CD14-positive monocyte (primary cell): ENCODE measurements at regions not wholly inside any gene's neighbourhood (a gene's known extent, or its start where the extent isn't known, plus 50 kb on each side); places are given as distances from the start of the nearest gene placed in this dataset.
"Not testable (repeated sequence)": the region's sequence is repeated elsewhere in the genome, so short reads cannot be mapped to it uniquely, and the experiment has no call there.

Experiments used
- DNase-seq, 3 donors: peaks; one replicate each; pipeline ENCODE4 v3.0.0-alpha.2; 2011 to 2022
- H2AFZ ChIP-seq: 2 replicates; pipeline ENCODE4 v1.6.0; 2012; ENCODE audit warnings: mild to moderate bottlenecking, low read depth, low read length, inconsistent platforms; ENCODE audit not compliant: insufficient read depth, poor library complexity, severe bottlenecking
- H3K27ac ChIP-seq, 2 donors: 1 replicate in 1 of 2; 2 replicates in 1 of 2; pipeline ENCODE4 v1.5.1; 2012 to 2013; ENCODE audit warnings: low read length in 2 of 2, control low read depth in 1 of 2, inconsistent platforms in 1 of 2, low read depth in 1 of 2, mild to moderate bottlenecking in 1 of 2
- H3K27me3 ChIP-seq, 2 donors: one replicate each; pipeline versions ENCODE4 v1.6.0 to v1.6.1; 2011 to 2013; ENCODE audit warnings: low read length in 2 of 2; ENCODE audit not compliant: control insufficient read depth in 2 of 2, insufficient read depth in 2 of 2
- H3K36me3 ChIP-seq, 2 donors: replicated peaks in 1 of 2; 1 replicate in 1 of 2; 2 replicates in 1 of 2; pipeline versions ENCODE4 v1.5.1 to v1.6.1; 2012 to 2013; ENCODE audit warnings: low read length in 2 of 2, control low read depth in 1 of 2, inconsistent platforms in 1 of 2, mild to moderate bottlenecking in 1 of 2; ENCODE audit not compliant: insufficient read depth in 2 of 2, control insufficient read depth in 1 of 2
- H3K4me1 ChIP-seq, 2 donors: 1 replicate in 1 of 2; 2 replicates in 1 of 2; pipeline versions ENCODE4 v1.5.1 to v1.6.1; 2012 to 2013; ENCODE audit warnings: low read length in 2 of 2, control low read depth in 1 of 2, inconsistent platforms in 1 of 2, mild to moderate bottlenecking in 1 of 2, moderate library complexity in 1 of 2; ENCODE audit not compliant: insufficient read depth in 2 of 2, control insufficient read depth in 1 of 2
- H3K4me2 ChIP-seq: replicated peaks from 2 replicates; pipeline ENCODE3; 2012; ENCODE audit warnings: low read length, moderate library complexity, mild to moderate bottlenecking; ENCODE audit not compliant: poor library complexity, severe bottlenecking; ENCODE audit errors: extremely low read depth
- H3K4me3 ChIP-seq, 3 experiments: fragments of 200-600 bp in 1 of 3; sonication (generic) in 1 of 3; replicated peaks in 1 of 3; 1 replicate in 2 of 3; 2 replicates in 1 of 3; pipeline ENCODE4 v1.5.1; 2011 to 2013; ENCODE audit warnings: low read length in 3 of 3, mild to moderate bottlenecking in 3 of 3, control low read depth in 2 of 3, low read depth in 2 of 3, inconsistent platforms in 1 of 3, moderate library complexity in 1 of 3
- H3K79me2 ChIP-seq: 2 replicates; pipeline ENCODE4 v1.6.0; 2012; ENCODE audit warnings: mild to moderate bottlenecking, control low read depth, inconsistent platforms, low read length, moderate library complexity; ENCODE audit not compliant: insufficient read depth
- H3K9ac ChIP-seq: 2 replicates; pipeline ENCODE4 v1.6.0; 2017; ENCODE audit warnings: low read length, mild to moderate bottlenecking; ENCODE audit not compliant: insufficient read depth, poor library complexity, severe bottlenecking
- H3K9me3 ChIP-seq, 2 donors: replicated peaks in 1 of 2; 1 replicate in 1 of 2; 2 replicates in 1 of 2; pipeline versions ENCODE4 v1.5.1 to v1.6.1; 2012 to 2013; ENCODE audit warnings: low read length in 2 of 2, control low read depth in 1 of 2; ENCODE audit not compliant: control insufficient read depth in 1 of 2, insufficient read depth in 1 of 2
- H4K20me1 ChIP-seq: 2 replicates; pipeline ENCODE4 v1.6.0; 2012; ENCODE audit warnings: mild to moderate bottlenecking, low read length, control low read depth, moderate library complexity; ENCODE audit not compliant: insufficient read depth
- H3K27ac Mint-ChIP-seq, 7 donors: one replicate each; pipeline ENCODE4 v1.8.0; 2020; ENCODE audit warnings: mild to moderate bottlenecking in 7 of 7, mixed read lengths in 7 of 7, moderate library complexity in 6 of 7, inconsistent platforms in 2 of 7
- H3K27me3 Mint-ChIP-seq, 3 donors: one replicate each; pipeline ENCODE4 v1.8.0; 2021 to 2022; ENCODE audit warnings: low read depth in 3 of 3, mild to moderate bottlenecking in 3 of 3, mixed read lengths in 3 of 3, moderate library complexity in 3 of 3, inconsistent platforms in 1 of 3
- H3K36me3 Mint-ChIP-seq, 2 donors: one replicate each; pipeline ENCODE4 v1.8.0; 2020; ENCODE audit warnings: mixed read lengths in 2 of 2, inconsistent platforms in 1 of 2, mild to moderate bottlenecking in 1 of 2
- H3K4me1 Mint-ChIP-seq: one replicate; pipeline ENCODE4 v1.8.0; 2020; ENCODE audit warnings: mild to moderate bottlenecking, mixed read lengths
- H3K4me3 Mint-ChIP-seq, 2 donors: one replicate each; pipeline ENCODE4 v1.8.0; 2020; ENCODE audit warnings: mild to moderate bottlenecking in 2 of 2, mixed read lengths in 2 of 2, moderate library complexity in 1 of 2
- H3K9me3 Mint-ChIP-seq, 7 donors: one replicate each; pipeline ENCODE4 v1.8.0; 2020 to 2022; ENCODE audit warnings: mixed read lengths in 7 of 7, mild to moderate bottlenecking in 6 of 7, moderate library complexity in 6 of 7, inconsistent platforms in 2 of 7
- WGBS: methylation state at CpG from one replicate; pipeline ENCODE4 v1.1.5; 2013; ENCODE audit warnings: missing lambda C conversion rate; ENCODE audit not compliant: insufficient coverage; 5-methylcytosine and 5-hydroxymethylcytosine counted together
- intact Hi-C, 2 donors: fragments of 100-400 bp; cut with micrococcal nuclease; formaldehyde crosslinking; loops; one replicate each; pipeline versions ENCODE4 v1.15.0 to v1.15.1; 2023

DNA sequence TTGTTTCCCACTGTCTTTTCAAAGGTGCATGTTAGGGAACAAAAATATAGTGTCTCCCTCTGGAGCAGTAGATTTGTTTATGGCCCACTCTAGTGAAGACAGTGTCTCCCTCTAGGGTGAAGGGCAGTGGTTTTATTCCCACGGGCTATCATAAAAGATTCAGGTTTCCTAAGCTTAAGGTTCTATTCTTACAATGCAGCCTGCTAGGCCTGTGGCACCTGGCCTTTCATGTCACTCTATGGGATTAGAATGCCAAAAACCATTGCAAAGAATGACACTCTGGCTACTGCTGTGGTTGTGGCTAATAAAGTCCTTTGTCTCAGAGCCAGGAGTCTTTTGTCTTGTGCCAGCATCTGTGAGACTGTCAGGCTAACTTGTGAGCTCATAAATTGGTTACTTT lies 92.6 kb upstream of the GPR39 start:
- H3K4me3 ChIP-seq, H3K79me2 ChIP-seq, H3K27me3 Mint-ChIP-seq, H3K9me3 Mint-ChIP-seq, DNase-seq, H3K9ac ChIP-seq, H3K27me3 ChIP-seq, H2AFZ ChIP-seq, H3K36me3 Mint-ChIP-seq, H3K9me3 ChIP-seq, H3K27ac Mint-ChIP-seq, H3K4me3 Mint-ChIP-seq, H3K4me1 ChIP-seq, H3K4me1 Mint-ChIP-seq, intact Hi-C loops, H4K20me1 ChIP-seq, H3K36me3 ChIP-seq, H3K4me2 ChIP-seq, H3K27ac ChIP-seq: not testable (repeated sequence)
- 80% methylated on average over 1 of the region's 1 CpG for WGBS

DNA sequence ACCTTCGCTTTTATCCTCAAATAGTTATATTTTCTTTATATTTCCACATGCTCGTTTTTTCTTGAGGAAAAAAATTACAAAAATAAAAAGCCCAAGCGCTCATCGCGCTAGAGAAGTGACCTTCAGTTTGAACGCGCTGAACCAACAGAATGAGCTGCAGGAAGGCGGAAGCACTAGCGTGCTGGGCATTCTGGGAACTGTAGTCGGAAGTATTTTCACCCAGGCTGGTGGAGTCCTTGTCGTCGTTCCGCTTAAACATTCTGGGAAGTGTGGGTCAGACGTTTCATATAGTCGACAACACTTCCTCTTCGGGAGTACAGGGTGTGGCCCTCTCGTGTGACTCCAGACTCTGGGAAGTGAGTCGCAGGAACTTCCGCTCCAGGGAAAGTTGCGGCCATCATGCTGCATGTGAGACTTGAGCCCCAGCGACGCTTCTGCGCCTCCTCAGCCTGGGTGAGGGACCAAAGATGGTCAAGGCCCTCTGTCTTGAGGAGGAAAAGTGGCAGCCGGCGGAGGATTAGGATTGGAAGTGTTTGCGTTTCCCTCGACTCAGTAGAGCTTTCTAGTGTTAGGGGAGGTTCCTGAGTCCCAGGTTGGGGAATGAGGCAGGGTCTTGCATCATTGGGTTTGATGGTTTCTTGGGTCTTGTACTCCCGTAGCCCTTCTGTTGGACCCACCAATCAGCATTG lies 84.1 kb upstream of the GPR39 start:
- H3K27me3 Mint-ChIP-seq, H3K79me2 ChIP-seq, H4K20me1 ChIP-seq, H3K9ac ChIP-seq, H3K27me3 ChIP-seq, H3K4me3 Mint-ChIP-seq, H3K27ac Mint-ChIP-seq, H3K27ac ChIP-seq, H3K4me1 Mint-ChIP-seq, intact Hi-C loops, H3K9me3 ChIP-seq, H3K4me1 ChIP-seq, DNase-seq, H3K36me3 ChIP-seq, H3K4me2 ChIP-seq, H3K4me3 ChIP-seq, H3K36me3 Mint-ChIP-seq, H2AFZ ChIP-seq: not testable (repeated sequence)
- WGBS = 80% methylated on average over 22 of the region's 28 CpGs
- peaks cover 0 to 13% (median 6%) of the 10 kb centered on the region in 7 donors for H3K9me3 Mint-ChIP-seq

DNA sequence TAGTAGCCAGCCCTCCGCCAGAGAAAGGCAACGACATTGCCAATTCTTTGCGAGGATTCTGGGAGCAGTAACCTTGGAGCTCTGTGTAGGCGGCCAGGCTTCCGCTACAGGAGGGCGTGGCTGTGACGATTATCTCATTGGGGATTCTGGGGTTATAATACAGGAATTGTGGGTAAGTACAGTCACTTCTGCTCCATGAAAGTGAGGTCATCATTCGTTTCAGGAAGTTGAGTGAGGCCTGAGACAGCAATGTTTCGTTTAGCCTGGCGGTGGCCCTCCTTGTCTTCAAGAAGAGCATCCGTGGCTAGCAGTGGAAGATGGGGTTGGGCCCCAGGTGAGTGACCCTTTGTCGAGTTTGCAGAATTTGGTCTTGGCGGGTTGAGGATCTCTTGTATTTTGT lies 79.5 kb upstream of the GPR39 start:
- H3K27me3 ChIP-seq, intact Hi-C loops, H4K20me1 ChIP-seq, H3K4me3 Mint-ChIP-seq, H3K4me1 Mint-ChIP-seq, H3K36me3 ChIP-seq, H3K4me1 ChIP-seq, H3K9me3 Mint-ChIP-seq, H3K27ac Mint-ChIP-seq, H3K27ac ChIP-seq, H3K4me3 ChIP-seq, H3K36me3 Mint-ChIP-seq, H3K4me2 ChIP-seq, H3K79me2 ChIP-seq, H2AFZ ChIP-seq, DNase-seq, H3K9me3 ChIP-seq, H3K27me3 Mint-ChIP-seq, H3K9ac ChIP-seq: not testable (repeated sequence)
- WGBS = 100% methylated on average over 2 of the region's 13 CpGs

DNA sequence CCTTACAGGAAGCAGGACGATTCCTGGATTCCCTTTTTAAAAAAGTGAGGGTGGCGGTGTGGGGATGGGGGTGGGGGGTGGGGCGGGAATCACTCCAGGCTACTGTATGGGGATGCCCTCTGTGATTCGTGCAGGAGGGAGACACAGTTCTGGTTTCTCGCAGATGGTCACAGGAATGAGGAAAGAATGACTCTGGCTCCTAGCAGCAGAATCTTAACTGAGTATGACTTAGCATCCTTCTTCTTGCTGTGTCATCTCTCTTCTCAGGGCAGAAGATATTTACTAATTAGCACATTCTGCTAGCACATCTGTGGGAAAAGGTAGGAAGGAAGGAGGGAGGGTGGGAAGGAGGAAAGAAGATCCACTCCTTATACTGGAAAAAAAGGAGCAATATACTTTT lies 78.8 kb upstream of the GPR39 start:
- H3K9me3 Mint-ChIP-seq, H3K27ac ChIP-seq, H4K20me1 ChIP-seq, H3K79me2 ChIP-seq, DNase-seq, H3K4me3 ChIP-seq, H3K27ac Mint-ChIP-seq, H3K4me2 ChIP-seq, H3K36me3 ChIP-seq, intact Hi-C loops, H3K4me1 Mint-ChIP-seq, H3K4me1 ChIP-seq, H2AFZ ChIP-seq, H3K27me3 ChIP-seq, H3K9ac ChIP-seq, H3K27me3 Mint-ChIP-seq, H3K36me3 Mint-ChIP-seq, H3K9me3 ChIP-seq, H3K4me3 Mint-ChIP-seq: not testable (repeated sequence)
- WGBS = no CpG with 5 or more reads among the region's 5 CpGs
